Neural cell (in vitro differentiated cells): ENCODE measurements at regions not wholly inside any gene's neighbourhood (a gene's known extent, or its start where the extent isn't known, plus 50 kb on each side); places are given as distances from the start of the nearest gene placed in this dataset.

ENCODE experiments used
- EP300 ChIP-seq: fragments of 450-650 bp; conservative IDR thresholded peaks from 2 replicates; pipeline ENCODE4 v1.6.1; 2014; ENCODE audit warnings: antibody characterized with exemption, mild to moderate bottlenecking, moderate library complexity; ENCODE audit not compliant: poor library complexity, severe bottlenecking
- EZH2 ChIP-seq: fragments of 200-600, 300-800 bp; shearing (Covaris generic), sonication (generic); IDR thresholded peaks from 2 replicates; pipeline ENCODE4 v1.6.1; 2014; ENCODE audit warnings: antibody characterized with exemption, low read length, borderline replicate concordance, mild to moderate bottlenecking; ENCODE audit not compliant: insufficient read depth, poor library complexity, severe bottlenecking
- MXI1 ChIP-seq: fragments of 450-650 bp; conservative IDR thresholded peaks from 2 replicates; pipeline ENCODE4 v1.6.1; 2014; ENCODE audit warnings: antibody characterized with exemption, mild to moderate bottlenecking; ENCODE audit not compliant: poor library complexity, severe bottlenecking
- POLR2AphosphoS5 ChIP-seq: IDR thresholded peaks from 2 replicates; pipeline ENCODE4 v1.6.1; 2012
- RAD21 ChIP-seq: fragments of 450-650 bp; conservative IDR thresholded peaks from 2 replicates; pipeline ENCODE4 v1.6.1; 2014; ENCODE audit warnings: antibody characterized with exemption, mild to moderate bottlenecking, moderate library complexity
- SMC3 ChIP-seq: fragments of 450-650 bp; conservative IDR thresholded peaks from 2 replicates; pipeline ENCODE4 v1.6.1; 2014; ENCODE audit warnings: antibody characterized with exemption, mild to moderate bottlenecking, moderate library complexity; ENCODE audit not compliant: poor library complexity
- TAF1 ChIP-seq: IDR thresholded peaks from 2 replicates; pipeline ENCODE4 v1.6.1; 2012; ENCODE audit warnings: low read depth
- TF ChIP-seq, protein P1 (sequence below): fragments of 450-650 bp; IDR thresholded peaks from 2 replicates; pipeline ENCODE4 v1.5.1; 2014; ENCODE audit warnings: antibody characterized with exemption, mild to moderate bottlenecking, moderate library complexity; ENCODE audit not compliant: poor library complexity, severe bottlenecking

DNA sequence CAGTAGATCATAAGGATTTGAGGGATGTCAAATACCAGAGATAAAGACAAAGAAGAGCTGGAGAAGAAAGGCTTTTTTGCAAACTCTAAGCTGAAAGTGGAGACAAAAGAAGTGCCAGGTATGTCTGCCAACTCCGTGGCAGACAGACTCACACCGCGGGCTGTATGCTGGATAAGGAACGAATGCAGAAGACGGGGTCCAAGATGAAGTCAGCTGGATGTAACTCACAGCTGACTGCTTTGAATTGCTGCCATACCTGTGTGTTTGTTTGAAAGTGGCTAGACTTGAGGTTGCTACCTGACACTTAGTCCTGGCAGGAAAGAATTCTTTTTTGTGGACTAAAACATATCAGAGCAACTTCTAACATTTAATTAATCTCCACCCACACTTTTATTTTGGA lies 398.8 kb downstream of the DLEU7 start:
- TF ChIP-seq, protein P1, sequence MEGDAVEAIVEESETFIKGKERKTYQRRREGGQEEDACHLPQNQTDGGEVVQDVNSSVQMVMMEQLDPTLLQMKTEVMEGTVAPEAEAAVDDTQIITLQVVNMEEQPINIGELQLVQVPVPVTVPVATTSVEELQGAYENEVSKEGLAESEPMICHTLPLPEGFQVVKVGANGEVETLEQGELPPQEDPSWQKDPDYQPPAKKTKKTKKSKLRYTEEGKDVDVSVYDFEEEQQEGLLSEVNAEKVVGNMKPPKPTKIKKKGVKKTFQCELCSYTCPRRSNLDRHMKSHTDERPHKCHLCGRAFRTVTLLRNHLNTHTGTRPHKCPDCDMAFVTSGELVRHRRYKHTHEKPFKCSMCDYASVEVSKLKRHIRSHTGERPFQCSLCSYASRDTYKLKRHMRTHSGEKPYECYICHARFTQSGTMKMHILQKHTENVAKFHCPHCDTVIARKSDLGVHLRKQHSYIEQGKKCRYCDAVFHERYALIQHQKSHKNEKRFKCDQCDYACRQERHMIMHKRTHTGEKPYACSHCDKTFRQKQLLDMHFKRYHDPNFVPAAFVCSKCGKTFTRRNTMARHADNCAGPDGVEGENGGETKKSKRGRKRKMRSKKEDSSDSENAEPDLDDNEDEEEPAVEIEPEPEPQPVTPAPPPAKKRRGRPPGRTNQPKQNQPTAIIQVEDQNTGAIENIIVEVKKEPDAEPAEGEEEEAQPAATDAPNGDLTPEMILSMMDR: no peak
- TF ChIP-seq EZH2 (no peak), POLR2AphosphoS5 (no peak), EP300 (no peak), RAD21 (no peak), TAF1 (no peak), SMC3 (no peak), MXI1 (no peak)
